ENCODE measurements at regions not wholly inside any gene's neighbourhood (a gene's known extent, or its start where the extent isn't known, plus 50 kb on each side); places are given as distances from the start of the nearest gene placed in this dataset.

DNA sequence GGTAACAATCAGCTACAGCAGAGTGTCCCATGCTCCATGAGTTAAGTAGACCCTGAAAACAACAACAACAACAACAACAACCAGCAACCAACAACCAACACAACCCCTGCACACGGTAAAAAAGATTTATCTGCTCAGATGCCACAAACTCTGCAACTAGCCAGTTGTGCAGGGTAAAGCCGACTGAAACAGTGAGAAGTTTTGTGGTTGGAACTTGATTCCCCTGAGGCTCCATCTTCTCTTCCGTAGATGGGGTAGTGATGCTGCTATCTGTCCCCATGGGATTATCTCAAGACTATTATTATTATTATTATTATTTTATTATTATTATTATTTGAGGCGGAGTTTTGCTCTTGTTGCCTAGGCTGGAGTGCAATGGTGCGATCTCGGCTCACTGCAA lies 50.6 kb upstream of the RAPGEF2 start:
- Histone ChIP-seq H3K4me1 (ENCODE audit: control insufficient read depth in 1 of 2, insufficient read depth in 2 of 2, low read depth in 1 of 2, low read length in 1 of 2) (peaks cover 10 to 18% of the 10 kb centered on the region in 2 experiments; a peak in 3 of 4 replicates), H3K9me2 (no peaks in the 10 kb centered on the region), H3K9me3 (no peaks in the 10 kb centered on the region), H4K20me1 (ENCODE audit: insufficient read depth) (no peaks in the 10 kb centered on the region), H3K27me3 (ENCODE audit: insufficient read depth) (no peaks in the 10 kb centered on the region), H3K79me2 (ENCODE audit: insufficient read depth) (no peaks in the 10 kb centered on the region), H3K4me2 (no peak overlapping the region), H3K36me3 (replicated peaks in 1 of 2; ENCODE audit: control insufficient read depth in 1 of 2, insufficient read depth in 2 of 2, low read length in 1 of 2) (no peaks in the 10 kb centered on the region), H3F3A (replicated peaks; ENCODE audit: insufficient read depth) (peaks cover 9% of the 10 kb centered on the region), H3K9ac (no peak overlapping the region), H3K4me3 (ENCODE audit: low read depth in 2 of 2, low read length in 1 of 2) (no peak overlapping the region), H3K27ac (ENCODE audit: low read depth in 2 of 2, low read length in 1 of 2) (no peak overlapping the region), H2AFZ (ENCODE audit: low read depth) (no peak overlapping the region)
- ChIA-PET CTCF (no interaction called here), POLR2A (no interaction called here)
- TF ChIP-seq MEF2A (IDR thresholded peaks at IDR 0.05; ENCODE audit: borderline replicate concordance, low read depth) (no peak), JUND (IDR thresholded peaks at IDR 0.05) (no peak), CHD2 (IDR thresholded peaks at IDR 0.05; ENCODE audit: low read length, partially characterized antibody) (no peak), MXI1 (IDR thresholded peaks at IDR 0.05; ENCODE audit: low read depth, low read length) (no peak), RXRA (IDR thresholded peaks at IDR 0.05; ENCODE audit: borderline replicate concordance, low read depth) (no peak)
- TF ChIP-seq, protein P1, sequence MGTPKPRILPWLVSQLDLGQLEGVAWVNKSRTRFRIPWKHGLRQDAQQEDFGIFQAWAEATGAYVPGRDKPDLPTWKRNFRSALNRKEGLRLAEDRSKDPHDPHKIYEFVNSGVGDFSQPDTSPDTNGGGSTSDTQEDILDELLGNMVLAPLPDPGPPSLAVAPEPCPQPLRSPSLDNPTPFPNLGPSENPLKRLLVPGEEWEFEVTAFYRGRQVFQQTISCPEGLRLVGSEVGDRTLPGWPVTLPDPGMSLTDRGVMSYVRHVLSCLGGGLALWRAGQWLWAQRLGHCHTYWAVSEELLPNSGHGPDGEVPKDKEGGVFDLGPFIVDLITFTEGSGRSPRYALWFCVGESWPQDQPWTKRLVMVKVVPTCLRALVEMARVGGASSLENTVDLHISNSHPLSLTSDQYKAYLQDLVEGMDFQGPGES (IDR thresholded peaks at IDR 0.05; ENCODE audit: low read depth, low read length), result no peak
- TF ChIP-seq, protein P2, sequence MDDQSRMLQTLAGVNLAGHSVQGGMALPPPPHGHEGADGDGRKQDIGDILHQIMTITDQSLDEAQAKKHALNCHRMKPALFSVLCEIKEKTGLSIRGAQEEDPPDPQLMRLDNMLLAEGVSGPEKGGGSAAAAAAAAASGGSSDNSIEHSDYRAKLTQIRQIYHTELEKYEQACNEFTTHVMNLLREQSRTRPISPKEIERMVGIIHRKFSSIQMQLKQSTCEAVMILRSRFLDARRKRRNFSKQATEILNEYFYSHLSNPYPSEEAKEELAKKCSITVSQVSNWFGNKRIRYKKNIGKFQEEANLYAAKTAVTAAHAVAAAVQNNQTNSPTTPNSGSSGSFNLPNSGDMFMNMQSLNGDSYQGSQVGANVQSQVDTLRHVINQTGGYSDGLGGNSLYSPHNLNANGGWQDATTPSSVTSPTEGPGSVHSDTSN (IDR thresholded peaks at IDR 0.05), result no peak
- no peak for DNase-seq
- 94% methylated on average over 6 of the region's 6 CpGs for WGBS (ENCODE audit: low lambda C conversion rate)

Data from SK-N-SH (cell line).